MM.1S (cell line): ENCODE measurements at regions not wholly inside any gene's neighbourhood (a gene's known extent, or its start where the extent isn't known, plus 50 kb on each side); places are given as distances from the start of the nearest gene placed in this dataset.

Experiments used
- DNase-seq: peaks from one replicate; pipeline ENCODE4 v3.0.0-alpha.2; 2015
- H2AFZ ChIP-seq: fragments of 300-600 bp; sonication (generic); 2 replicates; pipeline ENCODE4 v1.6.0; 2016; ENCODE audit warnings: antibody characterized with exemption, low read length
- H3F3A ChIP-seq: fragments of 300-600 bp; sonication (generic); 2 replicates; pipeline ENCODE4 v1.6.1; 2016; ENCODE audit warnings: mild to moderate bottlenecking, antibody characterized with exemption, low read length, moderate library complexity, mixed read lengths; ENCODE audit not compliant: insufficient read depth
- H3K27ac ChIP-seq: fragments of 300-600 bp; sonication (generic); 2 replicates; pipeline ENCODE4 v1.5.1; 2016; ENCODE audit warnings: mild to moderate bottlenecking, low read length
- H3K27me3 ChIP-seq: fragments of 300-600 bp; sonication (generic); replicated peaks from 2 replicates; pipeline ENCODE4 v1.6.0; 2016; ENCODE audit warnings: low read length; ENCODE audit not compliant: insufficient read depth
- H3K36me3 ChIP-seq: fragments of 300-600 bp; sonication (generic); replicated peaks from 2 replicates; pipeline ENCODE4 v1.6.1; 2016; ENCODE audit warnings: mild to moderate bottlenecking, low read length, mixed read lengths; ENCODE audit not compliant: insufficient read depth
- H3K4me1 ChIP-seq: fragments of 300-600 bp; sonication (generic); 2 replicates; pipeline ENCODE4 v1.6.1; 2016; ENCODE audit warnings: low read length, mixed read lengths
- H3K4me2 ChIP-seq: fragments of 300-600 bp; sonication (generic); 2 replicates; pipeline ENCODE4 v1.6.0; 2016; ENCODE audit warnings: low read depth, low read length
- H3K4me3 ChIP-seq: fragments of 300-600 bp; sonication (generic); 2 replicates; pipeline ENCODE4 v1.5.1; 2016; ENCODE audit warnings: low read length, mixed read lengths
- H3K79me2 ChIP-seq: fragments of 300-600 bp; sonication (generic); 2 replicates; pipeline ENCODE4 v1.6.1; 2016; ENCODE audit warnings: mixed run types, low read length, mixed read lengths
- H3K9ac ChIP-seq: fragments of 300-600 bp; sonication (generic); 2 replicates; pipeline ENCODE4 v1.6.1; 2016; ENCODE audit warnings: low read length, mixed read lengths
- H3K9me2 ChIP-seq: fragments of 300-600 bp; sonication (generic); replicated peaks from 2 replicates; pipeline ENCODE4 v1.6.1; 2016; ENCODE audit warnings: mild to moderate bottlenecking, low read length, mixed read lengths; ENCODE audit not compliant: insufficient read depth
- H3K9me3 ChIP-seq: fragments of 300-600 bp; sonication (generic); replicated peaks from 2 replicates; pipeline ENCODE4 v1.6.1; 2016; ENCODE audit warnings: mild to moderate bottlenecking, low read length, mixed read lengths; ENCODE audit not compliant: insufficient read depth
- H4K20me1 ChIP-seq: fragments of 300-600 bp; sonication (generic); 2 replicates; pipeline ENCODE4 v1.6.1; 2016; ENCODE audit warnings: mild to moderate bottlenecking, low read length, moderate library complexity, mixed read lengths; ENCODE audit not compliant: insufficient read depth
- EZH2 ChIP-seq: fragments of 300-600 bp; sonication (generic); optimal IDR thresholded peaks from 2 replicates; pipeline ENCODE3; 2017; ENCODE audit warnings: low read depth, mild to moderate bottlenecking, antibody characterized with exemption, low read length, mixed read lengths
- EZH2phosphoT487 ChIP-seq: fragments of 300-600 bp; sonication (generic); IDR thresholded peaks from 2 replicates; pipeline ENCODE4 v1.6.1; 2018; ENCODE audit warnings: antibody characterized with exemption, low read length
- TF ChIP-seq, protein P1 (sequence below): fragments of 300-600 bp; sonication (generic); IDR thresholded peaks from 2 replicates; pipeline ENCODE4 v1.5.1; 2016; ENCODE audit warnings: antibody characterized with exemption, low read length, mixed read lengths

DNA sequence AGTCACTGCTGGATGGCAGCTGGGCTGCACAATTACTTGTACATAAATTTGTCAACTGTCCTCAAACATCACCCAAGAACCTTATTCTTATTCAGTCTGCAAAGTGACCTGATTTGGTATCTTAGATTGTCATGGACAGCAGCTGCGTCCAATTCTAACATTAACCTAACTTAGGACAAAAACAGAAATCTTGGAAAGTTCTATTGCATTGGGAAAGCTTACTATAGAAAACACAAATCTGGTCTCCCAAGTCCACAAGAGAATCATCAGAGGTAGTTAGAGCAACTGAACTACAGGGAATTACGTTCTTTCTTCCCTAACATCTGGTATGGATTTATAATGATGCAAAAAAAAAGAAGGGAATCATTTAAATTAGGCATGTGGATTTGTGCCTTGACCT, 283.9 kb downstream of the NR2F1-AS1 start:
- DNase-seq: no peak
- H3K4me1 ChIP-seq: no peaks in the 10 kb centered on the region
- H3K9ac ChIP-seq: no peak overlapping the region
- H3K79me2 ChIP-seq: no peaks in the 10 kb centered on the region
- H4K20me1 ChIP-seq: no peaks in the 10 kb centered on the region
- H3K4me2 ChIP-seq: no peak overlapping the region
- no peaks in the 10 kb centered on the region for H3F3A ChIP-seq
- no peak overlapping the region for H3K4me3 ChIP-seq
- H3K27ac ChIP-seq: no peak overlapping the region
- no peak overlapping the region for H2AFZ ChIP-seq
- no peaks in the 10 kb centered on the region for H3K9me3 ChIP-seq
- no peaks in the 10 kb centered on the region for H3K36me3 ChIP-seq
- no peaks in the 10 kb centered on the region for H3K27me3 ChIP-seq
- no peaks in the 10 kb centered on the region for H3K9me2 ChIP-seq
- TF ChIP-seq EZH2phosphoT487 (no peak), EZH2 (no peak)
- TF ChIP-seq, protein P1, sequence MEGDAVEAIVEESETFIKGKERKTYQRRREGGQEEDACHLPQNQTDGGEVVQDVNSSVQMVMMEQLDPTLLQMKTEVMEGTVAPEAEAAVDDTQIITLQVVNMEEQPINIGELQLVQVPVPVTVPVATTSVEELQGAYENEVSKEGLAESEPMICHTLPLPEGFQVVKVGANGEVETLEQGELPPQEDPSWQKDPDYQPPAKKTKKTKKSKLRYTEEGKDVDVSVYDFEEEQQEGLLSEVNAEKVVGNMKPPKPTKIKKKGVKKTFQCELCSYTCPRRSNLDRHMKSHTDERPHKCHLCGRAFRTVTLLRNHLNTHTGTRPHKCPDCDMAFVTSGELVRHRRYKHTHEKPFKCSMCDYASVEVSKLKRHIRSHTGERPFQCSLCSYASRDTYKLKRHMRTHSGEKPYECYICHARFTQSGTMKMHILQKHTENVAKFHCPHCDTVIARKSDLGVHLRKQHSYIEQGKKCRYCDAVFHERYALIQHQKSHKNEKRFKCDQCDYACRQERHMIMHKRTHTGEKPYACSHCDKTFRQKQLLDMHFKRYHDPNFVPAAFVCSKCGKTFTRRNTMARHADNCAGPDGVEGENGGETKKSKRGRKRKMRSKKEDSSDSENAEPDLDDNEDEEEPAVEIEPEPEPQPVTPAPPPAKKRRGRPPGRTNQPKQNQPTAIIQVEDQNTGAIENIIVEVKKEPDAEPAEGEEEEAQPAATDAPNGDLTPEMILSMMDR: no peak

DNA sequence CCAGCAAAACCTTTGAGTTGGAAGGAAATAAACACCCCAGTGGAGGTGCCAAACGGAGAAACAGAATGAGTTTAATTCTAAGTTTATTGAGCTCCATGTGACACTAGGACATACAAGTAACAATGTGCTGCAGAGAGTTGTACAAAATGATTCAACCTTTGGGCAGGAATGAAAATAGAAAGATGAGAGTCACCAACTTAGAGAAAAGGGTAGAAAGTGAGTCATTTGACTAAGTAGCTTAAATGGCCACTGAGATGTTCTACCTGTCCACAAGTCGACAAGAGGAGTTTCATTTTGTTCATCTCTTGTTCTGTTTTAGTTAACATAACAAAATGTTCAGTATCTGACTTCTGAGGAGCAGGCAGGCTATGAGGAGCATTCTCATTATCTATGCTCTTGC, 284.7 kb downstream of the NR2F1-AS1 start:
- TF ChIP-seq EZH2phosphoT487: no peak
- TF ChIP-seq, protein P1: no peak
- TF ChIP-seq EZH2: no peak
- H3K9ac ChIP-seq: no peak overlapping the region
- DNase-seq: no peak
- no peaks in the 10 kb centered on the region for H3F3A ChIP-seq
- H3K27me3 ChIP-seq: no peaks in the 10 kb centered on the region
- no peaks in the 10 kb centered on the region for H3K79me2 ChIP-seq
- H4K20me1 ChIP-seq: no peaks in the 10 kb centered on the region
- H3K4me2 ChIP-seq: no peak overlapping the region
- H3K27ac ChIP-seq: no peak overlapping the region
- H3K9me2 ChIP-seq: no peaks in the 10 kb centered on the region
- H3K4me3 ChIP-seq: no peak overlapping the region
- H3K9me3 ChIP-seq: no peaks in the 10 kb centered on the region
- no peaks in the 10 kb centered on the region for H3K36me3 ChIP-seq
- H2AFZ ChIP-seq: no peak overlapping the region
- H3K4me1 ChIP-seq: no peaks in the 10 kb centered on the region

DNA sequence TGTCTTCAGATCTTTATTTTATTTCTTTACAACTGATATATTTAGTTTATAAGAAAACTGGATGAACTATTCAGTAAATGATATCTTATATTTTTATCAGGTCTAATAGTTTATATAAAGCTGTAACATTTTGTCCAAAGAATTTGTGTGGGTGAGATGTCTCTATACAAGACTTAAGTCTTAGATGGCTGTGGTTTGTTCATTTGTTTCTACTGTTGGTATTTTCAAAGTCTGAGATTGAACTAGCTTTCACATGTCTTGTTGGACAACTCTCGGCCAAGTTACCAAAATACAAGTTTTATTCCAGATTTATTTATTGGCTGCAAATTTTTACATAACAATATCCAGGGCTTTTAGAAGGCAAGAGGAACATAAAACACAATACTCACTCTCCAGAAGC, 286.0 kb downstream of the NR2F1-AS1 start:
- Histone ChIP-seq H3K9me3 (no peaks in the 10 kb centered on the region), H3K4me2 (no peak overlapping the region), H2AFZ (no peak overlapping the region), H3K27me3 (no peaks in the 10 kb centered on the region), H3K27ac (no peak overlapping the region), H3K9ac (no peak overlapping the region), H3K4me3 (no peak overlapping the region), H3F3A (no peaks in the 10 kb centered on the region), H3K4me1 (no peaks in the 10 kb centered on the region), H4K20me1 (no peaks in the 10 kb centered on the region), H3K9me2 (no peaks in the 10 kb centered on the region), H3K36me3 (no peaks in the 10 kb centered on the region), H3K79me2 (no peaks in the 10 kb centered on the region)
- TF ChIP-seq EZH2 (no peak), EZH2phosphoT487 (no peak)
- TF ChIP-seq, protein P1: no peak
- DNase-seq: no peak
